Naive thymus-derived CD8-positive, alpha-beta T cell (primary cell): ENCODE measurements at regions not wholly inside any gene's neighbourhood (a gene's known extent, or its start where the extent isn't known, plus 50 kb on each side); places are given as distances from the start of the nearest gene placed in this dataset.
"Not testable (repeated sequence)": the region's sequence is repeated elsewhere in the genome, so short reads cannot be mapped to it uniquely, and the experiment has no call there.

ENCODE experiments used
- ATAC-seq, 2 donors: fragments of 150-1000 bp; cut with Tn5 transposase in 1 of 2; sonication (Bioruptor Pico), chemical (Tn5 transposase) in 1 of 2; 1 replicate in 1 of 2; 2 replicates in 1 of 2; pipeline ENCODE4 v1.10.0; 2021; ENCODE audit warnings: mild to moderate bottlenecking in 2 of 2, moderate library complexity in 2 of 2
- POLR2A ChIA-PET: fragments of 350-600 bp; sonication (Branson Sonifier 250); formaldehyde crosslinking; loops from one replicate; lab custom pipeline; 2021; ENCODE audit warnings: antibody characterized with exemption; lab: Charles Lee
- DNase-seq, 10 donors: peaks; one replicate each; pipeline versions ENCODE4 v3.0.0 to v3.0.0-alpha.2; 2020 to 2022
- H3K27ac Mint-ChIP-seq, 10 donors: one replicate each; pipeline ENCODE4 v1.8.0; 2020 to 2022; ENCODE audit warnings: mild to moderate bottlenecking in 10 of 10, mixed read lengths in 10 of 10, moderate library complexity in 4 of 10, inconsistent platforms in 1 of 10
- H3K27me3 Mint-ChIP-seq, 5 donors: one replicate each; pipeline ENCODE4 v1.8.0; 2021 to 2022; ENCODE audit warnings: mixed read lengths in 5 of 5
- H3K36me3 Mint-ChIP-seq, 3 donors: one replicate each; pipeline ENCODE4 v1.8.0; 2020 to 2022; ENCODE audit warnings: mixed read lengths in 3 of 3, mild to moderate bottlenecking in 2 of 3, inconsistent platforms in 1 of 3
- H3K4me1 Mint-ChIP-seq, 4 donors: one replicate each; pipeline ENCODE4 v1.8.0; 2021 to 2022; ENCODE audit warnings: mixed read lengths in 4 of 4
- H3K4me3 Mint-ChIP-seq, 10 donors: one replicate each; pipeline ENCODE4 v1.8.0; 2020 to 2022; ENCODE audit warnings: mild to moderate bottlenecking in 10 of 10, mixed read lengths in 10 of 10, moderate library complexity in 6 of 10, inconsistent platforms in 1 of 10
- H3K9me3 Mint-ChIP-seq, 9 donors: one replicate each; pipeline ENCODE4 v1.8.0; 2020 to 2022; ENCODE audit warnings: mixed read lengths in 9 of 9, mild to moderate bottlenecking in 3 of 9, inconsistent platforms in 1 of 9, moderate library complexity in 1 of 9

DNA sequence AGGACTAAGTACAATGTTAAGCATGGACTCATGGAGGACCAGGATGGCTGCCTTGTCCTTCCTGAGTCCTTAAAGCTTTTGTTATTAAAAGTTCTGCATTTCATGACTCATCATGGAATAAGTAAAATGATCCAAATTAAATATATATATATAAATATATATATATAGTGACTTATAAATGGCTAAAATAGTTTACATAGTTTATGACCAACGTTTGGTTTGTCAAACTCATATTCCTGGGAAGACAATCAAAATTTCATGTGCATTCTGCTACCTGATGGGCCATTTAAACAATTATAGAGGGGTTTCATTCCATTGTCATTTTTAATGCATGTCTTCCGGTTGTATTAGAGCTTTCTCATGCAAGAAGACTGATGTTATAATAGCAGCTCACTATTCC lies 1190.7 kb downstream of the FSCB start:
- DNase-seq (no peak), ATAC-seq (no peak)
- Mint-ChIP-seq H3K36me3 (no peaks in the 10 kb centered on the region), H3K9me3 (peaks cover 0 to 12% (median 7%) of the 10 kb centered on the region in 9 donors), H3K4me3 (no peak overlapping the region), H3K27me3 (no peaks in the 10 kb centered on the region), H3K4me1 (no peaks in the 10 kb centered on the region), H3K27ac (no peak overlapping the region)
- POLR2A ChIA-PET: no interaction called here

DNA sequence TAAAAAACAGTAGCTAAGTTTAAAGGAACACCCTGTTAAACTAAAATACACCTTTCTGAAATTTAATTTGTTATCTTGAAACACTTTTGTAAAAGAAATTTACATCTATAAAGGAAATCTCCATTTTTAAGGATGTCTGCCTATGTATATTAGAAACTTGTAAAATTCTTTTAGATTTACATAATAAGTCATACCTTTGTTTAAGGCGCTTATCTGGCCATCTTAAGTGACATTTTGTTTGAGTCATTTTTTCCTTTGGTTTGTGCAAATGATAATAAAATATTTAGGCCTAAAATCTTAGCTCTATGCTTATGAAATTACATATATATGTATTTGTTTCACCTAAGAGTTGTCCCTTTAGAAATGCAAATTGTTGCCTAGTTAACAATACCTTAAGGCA lies 1193.4 kb downstream of the FSCB start:
- Mint-ChIP-seq H3K36me3 (peaks cover 0 to 4% (median 0%) of the 10 kb centered on the region in 3 donors), H3K4me3 (no peak overlapping the region), H3K4me1 (no peaks in the 10 kb centered on the region), H3K9me3 (peaks cover 0 to 17% (median 9%) of the 10 kb centered on the region in 9 donors), H3K27me3 (no peaks in the 10 kb centered on the region), H3K27ac (no peak overlapping the region)
- POLR2A ChIA-PET: no interaction called here
- no peak for ATAC-seq
- DNase-seq: no peak

DNA sequence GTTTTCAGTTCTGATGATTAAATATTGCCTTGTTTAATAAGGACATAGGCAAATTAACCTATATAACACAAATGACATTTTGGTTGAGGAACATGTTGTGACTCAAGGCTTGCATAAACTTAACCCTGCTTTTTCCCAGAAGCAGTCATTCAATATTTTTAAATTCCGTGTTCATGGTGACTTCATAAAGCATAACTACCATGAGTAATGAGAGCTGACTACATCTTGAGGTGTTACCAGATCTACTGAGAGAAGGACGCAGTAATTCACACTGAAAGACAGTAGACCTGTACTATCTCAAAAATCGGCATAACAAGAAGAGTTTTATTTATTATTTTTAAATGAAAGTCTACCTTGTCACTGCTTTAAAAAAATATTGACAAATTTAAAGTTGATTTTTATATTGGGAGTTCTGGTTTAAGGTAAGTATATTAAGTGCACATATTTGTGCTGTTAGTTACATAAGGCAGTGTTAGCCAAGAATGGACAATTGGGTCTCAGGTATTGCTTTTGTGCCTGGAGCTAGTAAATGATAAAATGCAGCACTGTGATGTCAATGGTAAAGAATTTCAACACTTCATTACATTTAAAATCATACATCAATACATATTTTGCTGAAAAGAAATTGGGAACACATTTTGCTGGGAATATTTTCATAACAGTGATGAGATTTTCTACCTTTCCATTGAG lies 1198.5 kb downstream of the FSCB start:
- Mint-ChIP-seq H3K4me3 (no peak overlapping the region), H3K36me3 (peaks cover 0 to 4% (median 0%) of the 10 kb centered on the region in 3 donors), H3K4me1 (no peaks in the 10 kb centered on the region), H3K27me3 (no peaks in the 10 kb centered on the region), H3K9me3 (peaks cover 0 to 16% (median 8%) of the 10 kb centered on the region in 9 donors), H3K27ac (no peak overlapping the region)
- ATAC-seq (no peak), DNase-seq (no peak)
- POLR2A ChIA-PET: no interaction called here

DNA sequence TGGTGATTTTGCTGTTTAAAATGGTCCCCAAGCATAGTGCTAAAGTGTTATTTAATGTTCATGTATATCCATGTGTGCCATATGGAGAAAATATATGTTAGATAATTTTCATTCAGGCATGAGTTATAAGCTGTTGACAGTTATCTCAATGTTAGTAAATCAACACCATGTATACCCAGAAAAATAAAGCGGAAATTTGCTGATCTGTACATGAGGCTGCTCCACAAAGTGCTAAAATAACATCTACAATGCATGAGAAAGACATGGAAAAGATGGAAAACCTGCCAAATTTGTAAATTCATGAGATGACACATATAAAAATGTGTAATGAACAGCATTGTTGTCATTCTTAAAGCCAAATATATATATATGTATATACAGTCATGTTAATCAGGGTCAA lies 1199.2 kb downstream of the FSCB start:
- ATAC-seq (no peak), DNase-seq (no peak)
- no peak overlapping the region for H3K27ac Mint-ChIP-seq
- H3K36me3 Mint-ChIP-seq: peaks cover 0 to 4% (median 0%) of the 10 kb centered on the region in 3 donors
- H3K4me1 Mint-ChIP-seq: no peaks in the 10 kb centered on the region
- no peaks in the 10 kb centered on the region for H3K27me3 Mint-ChIP-seq
- no peak overlapping the region for H3K4me3 Mint-ChIP-seq
- peaks cover 0 to 18% (median 5%) of the 10 kb centered on the region in 9 donors for H3K9me3 Mint-ChIP-seq
- POLR2A ChIA-PET: no interaction called here

DNA sequence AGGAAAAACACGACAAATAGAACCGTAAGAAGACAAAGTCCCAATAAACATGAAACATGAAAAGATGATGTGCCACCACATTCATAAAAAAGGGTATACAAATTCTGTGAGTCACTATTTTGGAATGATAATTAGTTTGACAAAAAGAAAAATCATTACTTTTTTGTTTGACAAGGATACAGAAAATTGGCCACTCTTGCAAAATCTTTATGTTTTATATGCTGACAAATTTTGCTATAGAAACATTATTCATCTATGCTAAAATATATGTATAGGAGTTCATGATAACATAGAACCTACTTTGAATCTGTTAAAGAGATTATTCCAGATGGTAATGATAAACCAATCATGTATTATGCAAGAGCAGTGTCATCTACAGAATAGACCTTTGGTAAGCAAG lies 1201.0 kb downstream of the FSCB start:
- Mint-ChIP-seq H3K27me3 (no peaks in the 10 kb centered on the region), H3K4me3 (no peak overlapping the region), H3K36me3 (peaks cover 0 to 4% (median 0%) of the 10 kb centered on the region in 3 donors), H3K9me3 (peaks cover 0 to 22% (median 5%) of the 10 kb centered on the region in 9 donors), H3K4me1 (no peaks in the 10 kb centered on the region), H3K27ac (no peak overlapping the region)
- POLR2A ChIA-PET: no interaction called here
- no peak for ATAC-seq
- no peak for DNase-seq

DNA sequence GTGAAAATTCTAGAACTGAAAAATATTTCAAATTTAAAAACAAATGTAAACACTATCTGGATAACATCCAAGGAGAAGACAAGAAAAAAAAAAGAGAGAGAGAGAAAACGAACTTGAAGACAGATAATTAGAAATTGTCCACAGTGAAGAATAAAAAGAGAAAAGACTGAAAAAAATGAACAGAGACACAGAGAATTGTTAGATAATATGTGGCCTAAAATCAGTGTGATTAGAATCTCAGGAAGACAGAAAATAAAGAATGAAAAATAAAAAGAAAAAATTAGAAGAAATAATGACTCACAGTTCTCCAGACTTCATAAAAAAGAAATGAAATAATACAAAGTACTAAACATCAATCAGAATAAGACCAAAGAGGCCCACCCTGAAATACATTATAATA lies 1209.3 kb downstream of the FSCB start:
- Mint-ChIP-seq H3K27me3 (no peaks in the 10 kb centered on the region), H3K36me3 (no peaks in the 10 kb centered on the region), H3K4me1 (no peaks in the 10 kb centered on the region), H3K9me3 (peaks cover 4 to 44% (median 14%) of the 10 kb centered on the region in 9 donors), H3K27ac (no peak overlapping the region), H3K4me3 (no peak overlapping the region)
- POLR2A ChIA-PET: no interaction called here
- ATAC-seq: no peak
- DNase-seq: no peak

DNA sequence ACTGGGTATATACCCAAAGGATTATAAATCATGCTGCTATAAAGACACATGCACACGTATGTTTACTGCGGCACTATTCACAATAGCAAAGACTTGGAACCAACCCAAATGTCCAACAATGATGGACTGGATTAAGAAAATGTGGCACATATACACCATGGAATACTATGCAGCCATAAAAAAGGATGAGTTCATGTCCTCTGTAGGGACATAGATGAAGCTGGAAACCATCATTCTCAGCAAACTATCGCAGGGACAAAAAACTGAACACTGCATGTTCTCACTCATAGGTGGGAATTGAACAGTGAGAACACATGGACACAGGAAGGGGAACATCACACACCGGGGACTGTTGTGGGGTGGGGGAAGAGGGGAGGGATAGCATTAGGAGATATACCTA lies 1211.0 kb downstream of the FSCB start:
- H3K36me3 Mint-ChIP-seq, H3K4me1 Mint-ChIP-seq, ATAC-seq, DNase-seq, POLR2A ChIA-PET, H3K27ac Mint-ChIP-seq, H3K4me3 Mint-ChIP-seq, H3K27me3 Mint-ChIP-seq: not testable (repeated sequence)
- H3K9me3 Mint-ChIP-seq: peaks cover 1 to 50% (median 18%) of the 10 kb centered on the region in 9 donors

DNA sequence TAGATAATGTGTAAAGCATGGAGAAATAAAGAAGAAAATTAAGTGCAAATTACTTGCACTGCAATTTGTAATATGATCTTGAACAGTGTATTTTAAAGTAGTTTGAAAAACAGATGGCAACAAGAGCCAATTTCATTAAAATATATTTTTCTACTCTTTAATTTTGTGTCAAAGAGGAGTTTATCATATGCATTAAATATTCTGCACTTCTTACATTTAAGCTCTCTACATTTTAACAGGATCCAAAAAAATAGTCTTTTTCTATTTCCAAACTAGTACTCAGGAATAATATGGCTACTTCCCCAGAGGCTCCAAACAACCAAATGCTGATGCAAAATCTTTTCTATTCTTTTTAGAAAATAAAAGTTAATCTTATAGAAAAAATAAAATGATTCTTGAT lies 1221.5 kb downstream of the FSCB start:
- no peaks in the 10 kb centered on the region for H3K4me1 Mint-ChIP-seq
- POLR2A ChIA-PET: no interaction called here
- no peak overlapping the region for H3K27ac Mint-ChIP-seq
- H3K27me3 Mint-ChIP-seq: no peaks in the 10 kb centered on the region
- H3K4me3 Mint-ChIP-seq: no peak overlapping the region
- DNase-seq (no peak), ATAC-seq (no peak)
- H3K9me3 Mint-ChIP-seq: peaks cover 0 to 22% (median 5%) of the 10 kb centered on the region in 9 donors
- no peaks in the 10 kb centered on the region for H3K36me3 Mint-ChIP-seq

DNA sequence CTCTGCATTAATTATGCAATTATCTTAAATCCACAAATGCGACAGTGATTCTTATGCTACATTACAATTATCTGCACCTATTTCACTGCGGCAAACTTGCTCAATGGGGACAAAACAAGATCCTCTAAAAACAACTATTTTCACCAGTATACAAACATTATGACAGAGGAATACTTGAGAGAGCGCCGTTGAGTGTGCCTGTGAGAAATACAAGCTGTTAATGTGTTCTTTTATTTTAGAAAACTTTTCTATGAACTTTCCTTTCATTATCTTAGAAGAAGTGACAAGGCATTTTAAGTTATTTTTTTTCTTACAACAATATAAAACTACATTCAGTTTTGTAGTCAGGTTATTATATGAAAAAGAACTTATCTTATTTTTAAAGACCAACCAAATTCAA lies 1247.0 kb downstream of the FSCB start:
- Mint-ChIP-seq H3K4me3 (no peak overlapping the region), H3K36me3 (peaks cover 0 to 8% (median 0%) of the 10 kb centered on the region in 3 donors), H3K27me3 (no peaks in the 10 kb centered on the region), H3K9me3 (peaks cover 0 to 21% (median 13%) of the 10 kb centered on the region in 9 donors), H3K27ac (no peak overlapping the region), H3K4me1 (no peaks in the 10 kb centered on the region)
- POLR2A ChIA-PET: no interaction called here
- no peak for ATAC-seq
- no peak for DNase-seq

DNA sequence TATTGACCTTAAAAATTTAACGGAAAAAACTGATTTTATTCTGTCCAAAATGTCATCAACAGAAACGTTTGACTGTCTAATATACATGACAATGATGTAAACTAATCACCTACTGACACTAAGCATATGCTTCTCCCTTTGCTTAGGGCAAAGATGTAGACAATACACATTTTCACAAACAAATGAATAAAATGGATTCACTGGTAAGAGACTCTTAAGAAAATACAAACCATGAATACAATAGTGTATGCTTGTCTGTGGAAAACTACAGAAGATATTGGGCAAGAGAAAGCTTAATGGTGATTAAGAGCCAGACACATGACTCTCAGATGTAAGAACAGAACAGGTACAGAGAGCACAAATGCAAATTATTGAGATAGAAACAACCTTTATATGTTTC lies 1248.7 kb downstream of the FSCB start:
- ATAC-seq: no peak
- POLR2A ChIA-PET: no interaction called here

DNA sequence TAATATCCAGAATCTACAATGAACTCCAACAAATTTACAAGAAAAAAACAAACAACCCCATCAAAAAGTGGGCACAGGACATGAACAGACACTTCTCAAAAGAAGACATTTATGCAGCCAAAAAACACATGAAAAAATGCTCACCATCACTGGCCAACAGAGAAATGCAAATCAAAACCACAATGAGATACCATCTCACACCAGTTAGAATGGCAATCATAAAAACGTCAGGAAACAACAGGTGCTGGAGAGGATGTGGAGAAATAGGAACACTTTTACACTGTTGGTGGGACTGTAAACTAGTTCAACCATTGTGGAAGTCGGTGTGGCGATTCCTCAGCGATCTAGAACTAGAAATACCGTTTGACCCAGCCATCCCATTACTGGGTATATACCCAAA lies 1250.1 kb downstream of the FSCB start:
- ATAC-seq, DNase-seq, H3K27ac Mint-ChIP-seq, H3K4me3 Mint-ChIP-seq, H3K27me3 Mint-ChIP-seq, H3K36me3 Mint-ChIP-seq, POLR2A ChIA-PET, H3K4me1 Mint-ChIP-seq: not testable (repeated sequence)
- peaks cover 0 to 28% (median 9%) of the 10 kb centered on the region in 9 donors for H3K9me3 Mint-ChIP-seq

More for the DNA sequence above, 1248.7 kb downstream of the FSCB start:
- no peak overlapping the region for H3K27ac Mint-ChIP-seq
- peaks cover 0 to 30% (median 13%) of the 10 kb centered on the region in 9 donors for H3K9me3 Mint-ChIP-seq
- H3K36me3 Mint-ChIP-seq: peaks cover 0 to 8% (median 0%) of the 10 kb centered on the region in 3 donors
- no peak for DNase-seq
- no peak overlapping the region for H3K4me3 Mint-ChIP-seq
- H3K27me3 Mint-ChIP-seq: no peaks in the 10 kb centered on the region
- H3K4me1 Mint-ChIP-seq: no peaks in the 10 kb centered on the region

DNA sequence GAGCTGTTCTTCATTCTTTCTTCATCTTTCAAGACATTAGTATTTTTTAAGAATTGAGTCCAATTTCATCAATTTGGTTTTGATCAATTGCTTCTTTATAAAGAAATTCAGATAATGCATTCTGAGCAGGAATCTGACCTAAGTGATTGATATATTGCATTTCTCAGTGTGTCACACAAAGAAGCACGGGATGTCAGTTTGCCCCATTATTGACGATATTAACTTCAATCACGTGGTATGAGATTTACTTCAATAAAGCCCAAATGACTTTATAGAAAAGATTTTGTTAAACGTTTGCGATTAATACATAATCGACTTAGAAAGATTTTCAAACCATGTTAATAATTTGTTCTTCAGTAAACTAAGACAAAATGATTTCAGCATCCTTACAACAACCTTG lies 1254.2 kb downstream of the FSCB start:
- Mint-ChIP-seq H3K27me3 (no peaks in the 10 kb centered on the region), H3K36me3 (no peaks in the 10 kb centered on the region), H3K9me3 (peaks cover 0 to 10% (median 4%) of the 10 kb centered on the region in 9 donors), H3K4me1 (no peaks in the 10 kb centered on the region), H3K27ac (no peak overlapping the region), H3K4me3 (no peak overlapping the region)
- no peak for ATAC-seq
- DNase-seq: no peak
- POLR2A ChIA-PET: no interaction called here

DNA sequence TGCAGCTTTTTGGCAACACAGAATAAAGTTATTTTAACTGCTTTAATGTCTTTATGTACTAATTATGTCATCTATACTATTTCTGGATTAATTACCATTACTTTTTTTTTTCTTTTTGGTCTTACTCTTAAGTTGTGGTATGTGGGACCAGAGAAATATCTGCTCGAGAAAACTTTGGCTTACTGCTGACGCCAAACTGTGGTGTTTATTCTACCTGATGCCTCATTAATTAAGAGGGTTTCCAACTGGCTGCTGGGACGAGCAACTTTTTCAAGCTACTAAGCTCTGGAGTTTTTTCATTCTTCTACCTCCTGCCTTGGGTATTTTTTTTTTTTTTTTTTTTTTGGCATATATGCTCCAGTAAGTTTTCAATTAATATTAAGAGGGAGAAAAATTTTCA lies 1257.5 kb downstream of the FSCB start:
- DNase-seq (no peak), ATAC-seq (no peak)
- Mint-ChIP-seq H3K4me1 (no peaks in the 10 kb centered on the region), H3K27me3 (no peaks in the 10 kb centered on the region), H3K4me3 (no peak overlapping the region), H3K36me3 (no peaks in the 10 kb centered on the region), H3K9me3 (peaks cover 0 to 14% (median 6%) of the 10 kb centered on the region in 9 donors), H3K27ac (no peak overlapping the region)
- POLR2A ChIA-PET: no interaction called here

DNA sequence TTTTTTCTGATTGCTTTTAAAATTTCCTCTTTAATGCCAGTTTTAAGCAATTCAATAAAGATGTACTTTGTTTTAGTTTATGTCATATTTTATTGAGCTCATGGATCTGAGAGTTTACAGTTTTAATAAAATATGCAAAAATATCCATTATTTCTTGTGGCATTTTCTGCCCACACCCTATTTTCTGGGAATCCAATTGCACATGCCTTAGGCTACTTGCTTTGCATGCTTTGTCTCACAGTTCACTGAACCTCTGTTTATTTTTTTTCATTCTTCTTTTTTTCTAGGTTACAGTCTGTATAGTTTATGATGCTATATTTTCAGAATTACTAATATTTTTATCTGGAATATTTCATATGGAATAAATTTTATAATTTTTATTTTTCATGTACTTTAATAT lies 1258.0 kb downstream of the FSCB start:
- no peaks in the 10 kb centered on the region for H3K27me3 Mint-ChIP-seq
- H3K4me3 Mint-ChIP-seq: no peak overlapping the region
- H3K27ac Mint-ChIP-seq: no peak overlapping the region
- DNase-seq (no peak), ATAC-seq (no peak)
- H3K36me3 Mint-ChIP-seq: no peaks in the 10 kb centered on the region
- H3K4me1 Mint-ChIP-seq: no peaks in the 10 kb centered on the region
- POLR2A ChIA-PET: no interaction called here
- H3K9me3 Mint-ChIP-seq: peaks cover 0 to 16% (median 6%) of the 10 kb centered on the region in 9 donors
